ENCODE measurements at regions not wholly inside any gene's neighbourhood (a gene's known extent, or its start where the extent isn't known, plus 50 kb on each side); places are given as distances from the start of the nearest gene placed in this dataset.
"Not testable (repeated sequence)": the region's sequence is repeated elsewhere in the genome, so short reads cannot be mapped to it uniquely, and the experiment has no call there.

GRCh38 chr17:71646890-71647289 is 473.9 kb upstream of the SOX9 start:
- TF ChIP-seq SP1 (IDR thresholded peaks at IDR 0.05; ENCODE audit: low read depth, low read length); EGR1 (IDR thresholded peaks at IDR 0.05; ENCODE audit: borderline replicate concordance, low read depth, low read length): not testable (repeated sequence)
